Right atrium auricular region (tissue), 2 donors: ENCODE measurements at regions not wholly inside any gene's neighbourhood (a gene's known extent, or its start where the extent isn't known, plus 50 kb on each side); places are given as distances from the start of the nearest gene placed in this dataset.

Source experiments
- DNase-seq: peaks from one replicate; pipeline ENCODE4 v3.0.0-alpha.2; 2019; ENCODE audit warnings: low spot score
- H3K27ac ChIP-seq, 2 donors: fragments of 200-600 bp; sonication (generic); 1 replicate in 1 of 2; 2 replicates in 1 of 2; pipeline ENCODE4 v1.5.1; 2016 to 2019
- H3K27me3 ChIP-seq, 2 donors: fragments of 200-600 bp; sonication (generic); one replicate each; pipeline versions ENCODE4 v1.5.1 to v1.6.0; 2017 to 2019
- H3K36me3 ChIP-seq: fragments of 200-600 bp; sonication (generic); one replicate; pipeline ENCODE4 v1.5.1; 2016
- H3K4me1 ChIP-seq, 2 donors: fragments of 200-600 bp; sonication (generic); one replicate each; pipeline versions ENCODE4 v1.5.1 to v1.6.0; 2017 to 2019
- H3K4me3 ChIP-seq, 2 donors: fragments of 200-600 bp; sonication (generic); 1 replicate in 1 of 2; 2 replicates in 1 of 2; pipeline ENCODE4 v1.5.1; 2017 to 2019; ENCODE audit warnings: mild to moderate bottlenecking in 1 of 2, moderate library complexity in 1 of 2
- H3K9me3 ChIP-seq, 2 donors: fragments of 200-600 bp; sonication (generic); one replicate each; pipeline ENCODE4 v1.5.1; 2019
- TF ChIP-seq, protein P1 (sequence below), 2 donors: fragments of 200-600 bp; sonication (generic); IDR thresholded peaks; one replicate each; pipeline ENCODE4 v1.5.1; 2019; ENCODE audit warnings: antibody characterized with exemption in 2 of 2

DNA sequence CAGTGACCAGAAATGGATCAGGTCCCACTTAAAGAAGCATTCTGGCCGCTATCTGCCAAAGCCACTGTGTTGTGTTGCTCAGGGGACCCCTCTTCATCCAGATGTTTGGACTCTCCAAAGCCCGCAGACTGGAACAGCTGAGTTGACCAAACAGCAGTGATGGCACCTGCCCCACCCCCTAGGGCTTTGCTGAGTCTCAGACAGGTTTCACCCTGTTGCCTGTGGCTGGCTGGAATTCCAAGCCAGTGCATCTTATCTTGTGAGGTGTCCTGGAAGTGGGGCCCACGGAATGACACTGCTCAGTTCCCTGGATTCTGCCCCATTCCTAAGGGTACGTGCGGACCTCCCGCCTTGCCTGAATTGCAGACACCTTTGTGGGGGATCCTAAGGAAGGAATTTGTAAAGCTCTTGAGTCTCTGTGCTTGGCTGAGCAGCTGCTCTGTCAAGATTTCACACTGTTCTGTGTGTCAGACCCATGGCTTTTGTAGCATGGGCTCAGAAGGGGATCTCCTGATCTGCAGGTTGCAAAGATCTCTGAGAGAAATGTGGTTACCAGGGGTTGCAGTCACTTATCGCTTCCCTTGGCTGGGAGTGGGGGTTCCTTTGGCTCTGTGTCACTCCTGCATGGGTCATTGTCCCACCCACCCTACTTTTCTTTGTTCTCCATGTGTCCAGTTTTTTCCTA is 1707.9 kb upstream of the PCDH10 start:
- no peak for DNase-seq
- H3K27me3 ChIP-seq, result no peaks in the 10 kb centered on the region
- H3K36me3 ChIP-seq, result no peaks in the 10 kb centered on the region
- no peaks in the 10 kb centered on the region for H3K4me1 ChIP-seq
- H3K27ac ChIP-seq, result no peak overlapping the region
- H3K4me3 ChIP-seq, result no peak overlapping the region
- no peaks in the 10 kb centered on the region for H3K9me3 ChIP-seq
- TF ChIP-seq, protein P1, sequence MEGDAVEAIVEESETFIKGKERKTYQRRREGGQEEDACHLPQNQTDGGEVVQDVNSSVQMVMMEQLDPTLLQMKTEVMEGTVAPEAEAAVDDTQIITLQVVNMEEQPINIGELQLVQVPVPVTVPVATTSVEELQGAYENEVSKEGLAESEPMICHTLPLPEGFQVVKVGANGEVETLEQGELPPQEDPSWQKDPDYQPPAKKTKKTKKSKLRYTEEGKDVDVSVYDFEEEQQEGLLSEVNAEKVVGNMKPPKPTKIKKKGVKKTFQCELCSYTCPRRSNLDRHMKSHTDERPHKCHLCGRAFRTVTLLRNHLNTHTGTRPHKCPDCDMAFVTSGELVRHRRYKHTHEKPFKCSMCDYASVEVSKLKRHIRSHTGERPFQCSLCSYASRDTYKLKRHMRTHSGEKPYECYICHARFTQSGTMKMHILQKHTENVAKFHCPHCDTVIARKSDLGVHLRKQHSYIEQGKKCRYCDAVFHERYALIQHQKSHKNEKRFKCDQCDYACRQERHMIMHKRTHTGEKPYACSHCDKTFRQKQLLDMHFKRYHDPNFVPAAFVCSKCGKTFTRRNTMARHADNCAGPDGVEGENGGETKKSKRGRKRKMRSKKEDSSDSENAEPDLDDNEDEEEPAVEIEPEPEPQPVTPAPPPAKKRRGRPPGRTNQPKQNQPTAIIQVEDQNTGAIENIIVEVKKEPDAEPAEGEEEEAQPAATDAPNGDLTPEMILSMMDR (IDR thresholded peaks at IDR 0.05), result no peak

DNA sequence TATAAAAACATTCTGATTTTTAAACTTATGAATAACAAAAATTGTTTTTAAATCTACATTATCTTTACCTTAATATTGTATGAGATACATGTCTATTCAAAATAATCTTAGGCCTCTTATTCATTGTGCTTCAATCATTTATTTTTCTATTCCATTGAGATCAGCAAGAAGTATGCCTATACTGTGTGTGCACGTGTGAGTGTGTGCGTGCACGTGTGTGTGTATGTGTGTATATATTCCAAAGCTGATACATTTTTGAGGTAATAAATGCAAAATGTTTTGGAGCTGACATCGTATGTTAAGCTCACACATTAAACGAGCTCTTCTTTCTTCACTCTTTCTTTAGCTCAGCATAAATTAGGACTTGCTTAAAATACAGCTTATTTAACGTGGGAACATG is 1701.2 kb upstream of the PCDH10 start:
- Histone ChIP-seq H3K4me3 (no peak overlapping the region), H3K27me3 (no peaks in the 10 kb centered on the region), H3K27ac (no peak overlapping the region), H3K4me1 (no peaks in the 10 kb centered on the region), H3K9me3 (no peaks in the 10 kb centered on the region), H3K36me3 (no peaks in the 10 kb centered on the region)
- DNase-seq, result no peak
- TF ChIP-seq, protein P1 (IDR thresholded peaks at IDR 0.05), result no peak

DNA sequence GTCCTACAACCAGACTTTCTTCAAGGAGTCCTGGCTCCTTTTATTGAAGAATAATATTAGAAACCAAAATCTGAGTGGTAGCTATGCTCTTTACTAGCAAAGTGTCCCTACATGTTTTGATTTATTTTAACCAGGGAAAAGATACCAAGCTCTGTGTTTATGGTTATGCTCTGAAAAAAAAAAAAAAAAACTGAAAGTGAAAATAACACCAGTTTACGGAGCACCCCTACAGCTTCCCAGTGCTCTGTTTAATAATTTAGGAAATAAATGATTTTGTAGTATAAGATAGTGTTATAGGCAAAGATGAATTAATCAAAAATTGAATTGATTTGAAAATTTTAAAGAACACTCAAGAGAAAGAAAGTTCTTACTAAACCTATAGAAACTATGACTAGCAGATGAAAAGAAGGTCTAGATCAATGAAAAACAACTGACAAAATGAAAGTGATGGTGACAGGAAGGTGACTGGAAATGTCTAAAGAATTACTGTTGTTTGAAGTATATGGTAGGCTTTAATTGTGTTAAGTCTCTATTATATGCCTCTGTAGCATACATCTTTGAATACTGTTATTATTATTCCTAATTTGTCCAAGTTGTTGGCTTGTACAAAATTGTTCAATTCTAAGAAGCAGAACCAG is 1698.4 kb upstream of the PCDH10 start:
- peaks cover 0 to 6% of the 10 kb centered on the region in 2 donors for H3K9me3 ChIP-seq
- no peak overlapping the region for H3K27ac ChIP-seq
- TF ChIP-seq, protein P1 (IDR thresholded peaks at IDR 0.05), result no peak
- H3K27me3 ChIP-seq, result no peaks in the 10 kb centered on the region
- H3K4me3 ChIP-seq, result no peak overlapping the region
- no peak for DNase-seq
- H3K4me1 ChIP-seq, result no peaks in the 10 kb centered on the region
- H3K36me3 ChIP-seq, result no peaks in the 10 kb centered on the region

DNA sequence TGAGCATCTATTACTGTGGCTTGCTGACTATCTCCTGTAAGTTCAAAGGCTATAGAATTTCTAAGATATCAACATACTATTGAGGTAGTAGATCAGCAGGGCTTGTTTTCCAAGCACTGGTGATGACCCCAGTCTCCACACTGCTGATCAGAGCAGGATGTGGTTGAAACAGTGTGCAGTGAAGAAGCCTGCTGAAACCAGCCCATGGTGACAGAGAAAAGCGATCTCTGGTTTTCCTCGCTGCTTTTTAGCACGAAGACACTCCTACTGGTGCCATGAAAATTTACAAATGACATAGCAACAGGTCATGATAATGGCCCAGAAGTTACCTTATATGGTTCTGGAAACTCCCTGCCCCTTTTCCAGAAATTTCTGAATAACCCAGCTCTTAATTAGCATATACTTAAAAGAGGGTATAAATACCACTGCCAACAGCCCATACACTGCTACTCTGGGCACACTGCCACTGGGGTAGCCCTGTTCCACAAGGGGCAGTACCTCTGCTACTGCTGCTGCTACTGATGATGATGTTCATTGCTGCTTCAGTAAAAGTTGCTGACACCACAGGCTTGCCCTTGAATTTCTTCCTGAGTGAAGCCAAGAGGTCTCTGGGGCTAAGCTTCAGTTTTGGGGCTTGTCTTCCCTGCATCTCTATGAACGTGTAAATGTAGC is 1689.5 kb upstream of the PCDH10 start:
- Histone ChIP-seq H3K27ac (no peak overlapping the region), H3K4me1 (no peaks in the 10 kb centered on the region), H3K4me3 (no peak overlapping the region), H3K27me3 (no peaks in the 10 kb centered on the region), H3K9me3 (peaks cover 0 to 12% of the 10 kb centered on the region in 2 donors), H3K36me3 (no peaks in the 10 kb centered on the region)
- TF ChIP-seq, protein P1 (IDR thresholded peaks at IDR 0.05), result no peak
- no peak for DNase-seq

DNA sequence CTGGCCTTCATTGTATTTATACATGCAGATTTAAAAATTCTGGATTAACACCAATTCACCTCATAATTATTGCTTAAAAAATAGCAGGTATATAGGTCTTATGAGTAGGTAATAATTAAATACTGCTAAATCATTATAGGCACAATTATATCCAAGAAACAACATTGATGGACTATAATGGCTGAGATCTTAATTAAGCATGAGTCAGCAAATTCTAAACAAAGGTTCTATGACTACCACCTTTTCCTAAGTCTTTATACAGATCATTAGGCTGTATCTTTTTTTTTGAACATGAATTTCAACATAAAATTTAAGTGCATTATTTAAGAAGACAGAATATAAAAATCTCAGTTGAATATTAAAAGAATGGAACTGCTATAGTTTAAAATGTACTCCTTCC is 1678.7 kb upstream of the PCDH10 start:
- no peaks in the 10 kb centered on the region for H3K36me3 ChIP-seq
- TF ChIP-seq, protein P1 (IDR thresholded peaks at IDR 0.05), result no peak
- no peak for DNase-seq
- no peaks in the 10 kb centered on the region for H3K4me1 ChIP-seq
- H3K4me3 ChIP-seq, result no peak overlapping the region
- no peaks in the 10 kb centered on the region for H3K9me3 ChIP-seq
- no peak overlapping the region for H3K27ac ChIP-seq
- H3K27me3 ChIP-seq, result no peaks in the 10 kb centered on the region
